ENCODE measurements at regions not wholly inside any gene's neighbourhood (a gene's known extent, or its start where the extent isn't known, plus 50 kb on each side); places are given as distances from the start of the nearest gene placed in this dataset.

- TF ChIP-seq, protein P1, sequence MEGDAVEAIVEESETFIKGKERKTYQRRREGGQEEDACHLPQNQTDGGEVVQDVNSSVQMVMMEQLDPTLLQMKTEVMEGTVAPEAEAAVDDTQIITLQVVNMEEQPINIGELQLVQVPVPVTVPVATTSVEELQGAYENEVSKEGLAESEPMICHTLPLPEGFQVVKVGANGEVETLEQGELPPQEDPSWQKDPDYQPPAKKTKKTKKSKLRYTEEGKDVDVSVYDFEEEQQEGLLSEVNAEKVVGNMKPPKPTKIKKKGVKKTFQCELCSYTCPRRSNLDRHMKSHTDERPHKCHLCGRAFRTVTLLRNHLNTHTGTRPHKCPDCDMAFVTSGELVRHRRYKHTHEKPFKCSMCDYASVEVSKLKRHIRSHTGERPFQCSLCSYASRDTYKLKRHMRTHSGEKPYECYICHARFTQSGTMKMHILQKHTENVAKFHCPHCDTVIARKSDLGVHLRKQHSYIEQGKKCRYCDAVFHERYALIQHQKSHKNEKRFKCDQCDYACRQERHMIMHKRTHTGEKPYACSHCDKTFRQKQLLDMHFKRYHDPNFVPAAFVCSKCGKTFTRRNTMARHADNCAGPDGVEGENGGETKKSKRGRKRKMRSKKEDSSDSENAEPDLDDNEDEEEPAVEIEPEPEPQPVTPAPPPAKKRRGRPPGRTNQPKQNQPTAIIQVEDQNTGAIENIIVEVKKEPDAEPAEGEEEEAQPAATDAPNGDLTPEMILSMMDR (conservative IDR thresholded peaks at IDR 0.05; ENCODE audit: low read depth, low read length) = no peak
- TF ChIP-seq EZH2 (IDR thresholded peaks at IDR 0.05; ENCODE audit: borderline replicate concordance, low read depth, low read length, poor library complexity, severe bottlenecking) = no peak
Measured at GRCh38 chr7:96773483-96773882, 63.8 kb upstream of the SEM1 start.
